H9 (cell line): ENCODE measurements at regions not wholly inside any gene's neighbourhood (a gene's known extent, or its start where the extent isn't known, plus 50 kb on each side); places are given as distances from the start of the nearest gene placed in this dataset.

Experiments
- DNase-seq: peaks from one replicate; pipeline ENCODE4 v3.0.0-alpha.2; 2017
- H2AFZ ChIP-seq: one replicate; pipeline ENCODE4 v1.6.1; 2013; ENCODE audit warnings: mild to moderate bottlenecking, low read length, control low read depth, moderate library complexity
- H2AK5ac ChIP-seq: 2 replicates; pipeline ENCODE4 v1.6.1; 2013; ENCODE audit warnings: low read length, control low read depth, mixed read lengths; ENCODE audit not compliant: insufficient read length
- H2BK120ac ChIP-seq: one replicate; pipeline ENCODE4 v1.6.1; 2013; ENCODE audit warnings: low read depth, mild to moderate bottlenecking, low read length, control low read depth, inconsistent platforms; ENCODE audit not compliant: poor library complexity, severe bottlenecking
- H2BK12ac ChIP-seq: 2 replicates; pipeline ENCODE4 v1.6.1; 2013; ENCODE audit warnings: low read length, control low read depth, mixed read lengths, low read depth; ENCODE audit not compliant: insufficient read length
- H2BK15ac ChIP-seq: 2 replicates; pipeline ENCODE4 v1.6.1; 2013; ENCODE audit warnings: low read depth, low read length, control low read depth
- H2BK20ac ChIP-seq: one replicate; pipeline ENCODE4 v1.6.1; 2013; ENCODE audit warnings: low read depth, mild to moderate bottlenecking, low read length, control low read depth, inconsistent platforms; ENCODE audit not compliant: poor library complexity, severe bottlenecking
- H2BK5ac ChIP-seq: 2 replicates; pipeline ENCODE4 v1.6.1; 2013; ENCODE audit warnings: low read length, control low read depth, mixed read lengths; ENCODE audit not compliant: insufficient read length
- H3K14ac ChIP-seq: 2 replicates; pipeline ENCODE4 v1.6.1; 2013; ENCODE audit warnings: low read length, control low read depth; ENCODE audit not compliant: insufficient read depth
- H3K18ac ChIP-seq: 2 replicates; pipeline ENCODE4 v1.6.1; 2013; ENCODE audit warnings: low read depth, mild to moderate bottlenecking, mixed read lengths, low read length, control low read depth; ENCODE audit not compliant: insufficient read length
- H3K23ac ChIP-seq: 2 replicates; pipeline ENCODE4 v1.6.1; 2013; ENCODE audit warnings: low read length, control low read depth, mixed read lengths, low read depth; ENCODE audit not compliant: insufficient read length
- H3K23me2 ChIP-seq: 2 replicates; pipeline ENCODE4 v1.6.1; 2013; ENCODE audit warnings: low read depth, mild to moderate bottlenecking, mixed read lengths, low read length, control low read depth; ENCODE audit not compliant: insufficient read length, poor library complexity, severe bottlenecking
- H3K27ac ChIP-seq: 2 replicates; pipeline ENCODE4 v1.5.1; 2013; ENCODE audit warnings: low read length, control low read depth, mixed read lengths, low read depth; ENCODE audit not compliant: insufficient read length
- H3K27me3 ChIP-seq: 2 replicates; pipeline ENCODE4 v1.6.1; 2013; ENCODE audit warnings: low read length, control low read depth, inconsistent platforms; ENCODE audit not compliant: insufficient read depth
- H3K4ac ChIP-seq: 2 replicates; pipeline ENCODE4 v1.6.1; 2013; ENCODE audit warnings: low read depth, mild to moderate bottlenecking, control low read depth, inconsistent platforms, low read length, moderate library complexity
- H3K4me1 ChIP-seq: 2 replicates; pipeline ENCODE4 v1.6.1; 2013; ENCODE audit warnings: low read length, control low read depth, inconsistent platforms; ENCODE audit not compliant: insufficient read depth
- H3K4me2 ChIP-seq: 2 replicates; pipeline ENCODE4 v1.6.1; 2013; ENCODE audit warnings: low read length, control low read depth, mixed read lengths; ENCODE audit not compliant: insufficient read length, insufficient read depth
- H3K56ac ChIP-seq: 2 replicates; pipeline ENCODE4 v1.6.1; 2013; ENCODE audit warnings: low read depth, mild to moderate bottlenecking, mixed read lengths, low read length, control low read depth; ENCODE audit not compliant: insufficient read length
- H3K79me1 ChIP-seq: 2 replicates; pipeline ENCODE4 v1.6.1; 2013; ENCODE audit warnings: low read depth, mild to moderate bottlenecking, moderate library complexity, low read length, control low read depth, inconsistent platforms; ENCODE audit not compliant: insufficient read depth, poor library complexity, severe bottlenecking
- H3K79me2 ChIP-seq: 2 replicates; pipeline ENCODE4 v1.6.1; 2013; ENCODE audit warnings: low read length, control low read depth, inconsistent platforms; ENCODE audit not compliant: insufficient read depth
- H3K9ac ChIP-seq: 2 replicates; pipeline ENCODE4 v1.6.1; 2013; ENCODE audit warnings: low read length, control low read depth, mixed read lengths; ENCODE audit not compliant: insufficient read length; ENCODE audit errors: extremely low read depth
- H3K9me3 ChIP-seq: one replicate; pipeline ENCODE4 v1.6.1; 2013; ENCODE audit warnings: low read depth, low read length, inconsistent platforms; ENCODE audit not compliant: control insufficient read depth
- H3T11ph ChIP-seq: one replicate; pipeline ENCODE4 v1.6.1; 2013; ENCODE audit warnings: mild to moderate bottlenecking, low read length, control low read depth, inconsistent platforms
- H4K20me1 ChIP-seq: one replicate; pipeline ENCODE4 v1.6.1; 2013; ENCODE audit not compliant: control insufficient read depth, insufficient read length, insufficient read depth
- H4K5ac ChIP-seq: 2 replicates; pipeline ENCODE4 v1.6.1; 2013; ENCODE audit warnings: low read depth, mild to moderate bottlenecking, mixed read lengths, low read length, control low read depth; ENCODE audit not compliant: insufficient read length
- H4K8ac ChIP-seq: replicated peaks from 2 replicates; pipeline ENCODE4 v1.6.1; 2013; ENCODE audit warnings: low read length, control low read depth, mixed read lengths, low read depth; ENCODE audit not compliant: insufficient read length
- H4K91ac ChIP-seq: 2 replicates; pipeline ENCODE4 v1.6.1; 2013; ENCODE audit warnings: low read depth, mild to moderate bottlenecking, moderate library complexity, mixed read lengths, low read length, control low read depth; ENCODE audit not compliant: insufficient read length
- H3K27ac Mint-ChIP-seq, 3 experiments: 2 replicates in 2 of 3; 3 replicates in 1 of 3; pipeline ENCODE4 v1.8.0; 2020 to 2021; ENCODE audit warnings: mixed read lengths in 3 of 3, mild to moderate bottlenecking in 1 of 3, moderate library complexity in 1 of 3
- H3K27me3 Mint-ChIP-seq: 2 replicates; pipeline ENCODE4 v1.8.0; 2021; ENCODE audit warnings: low read depth, mild to moderate bottlenecking, moderate library complexity, mixed read lengths
- H3K36me3 Mint-ChIP-seq, 3 experiments: 2 replicates in 2 of 3; 3 replicates in 1 of 3; pipeline ENCODE4 v1.8.0; 2020 to 2021; ENCODE audit warnings: low read depth in 3 of 3, mixed read lengths in 3 of 3; ENCODE audit not compliant: insufficient read depth in 1 of 3
- H3K4me1 Mint-ChIP-seq, 2 experiments: 2 replicates each; pipeline ENCODE4 v1.8.0; 2020; ENCODE audit warnings: mixed read lengths in 2 of 2
- H3K4me3 Mint-ChIP-seq, 2 experiments: 2 replicates in 1 of 2; 3 replicates in 1 of 2; pipeline ENCODE4 v1.8.0; 2020 to 2021; ENCODE audit warnings: mild to moderate bottlenecking in 2 of 2, mixed read lengths in 2 of 2, moderate library complexity in 1 of 2
- H3K9me3 Mint-ChIP-seq, 2 experiments: 2 replicates in 1 of 2; 3 replicates in 1 of 2; pipeline ENCODE4 v1.8.0; 2020; ENCODE audit warnings: mild to moderate bottlenecking in 2 of 2, mixed read lengths in 2 of 2, moderate library complexity in 1 of 2
- WGBS: extraction: QIAGEN DNeasy Blood & Tissue Kit; methylation state at CpG from one replicate; pipeline ENCODE4 v1.1.7; 2013; ENCODE audit warnings: missing lambda C conversion rate, low lambda C conversion rate, mixed read lengths; ENCODE audit not compliant: insufficient read length; ENCODE audit errors: extremely low coverage; 5-methylcytosine and 5-hydroxymethylcytosine counted together
- TF ChIP-seq, protein P1 (sequence below): fragments of 200-600 bp; sonication (generic); conservative IDR thresholded peaks from 3 replicates; pipeline ENCODE4 v1.8.0; 2021; ENCODE audit warnings: antibody characterized with exemption, mild to moderate bottlenecking

DNA sequence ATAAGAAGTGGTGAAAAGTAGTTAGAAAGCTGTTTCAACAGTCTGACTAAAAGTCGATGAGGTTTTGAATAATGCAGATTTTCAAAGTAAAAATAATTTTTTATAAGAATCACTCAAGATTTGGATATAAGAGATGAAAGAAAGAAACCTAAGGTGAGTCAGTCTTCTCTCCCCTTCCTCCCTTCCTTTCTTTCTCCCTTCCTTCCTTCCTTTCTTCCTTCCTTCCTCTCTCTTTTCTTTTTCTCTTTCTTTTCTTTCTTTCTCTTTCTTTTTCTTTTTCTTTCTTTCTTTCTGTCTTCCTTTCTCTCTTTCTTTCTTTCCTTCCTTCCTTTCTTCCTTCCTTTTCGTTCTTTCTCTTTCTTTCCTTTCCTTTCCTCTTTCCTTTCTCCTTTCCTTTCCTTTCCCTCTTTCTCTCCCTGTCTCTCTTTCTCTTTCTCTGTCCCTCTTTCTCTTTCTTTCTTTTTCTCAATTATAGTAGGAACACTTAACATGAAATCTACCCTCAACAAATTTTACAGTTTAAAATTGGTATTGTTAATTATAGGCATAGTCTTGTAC is 308.6 kb downstream of the ARL4A start:
- no peaks in the 10 kb centered on the region for H3K4me1 Mint-ChIP-seq
- Histone ChIP-seq H2BK5ac (no peak overlapping the region), H4K8ac (no peak overlapping the region), H2BK15ac (no peak overlapping the region), H2BK20ac (no peak overlapping the region), H3K4me2 (no peak overlapping the region), H3K14ac (no peak overlapping the region), H4K20me1 (no peaks in the 10 kb centered on the region), H3K79me2 (no peaks in the 10 kb centered on the region), H3K4ac (no peak overlapping the region), H2AK5ac (no peak overlapping the region), H3K18ac (no peak overlapping the region), H4K5ac (no peak overlapping the region), H3K9me3 (no peaks in the 10 kb centered on the region), H3K27ac (no peak overlapping the region), H3K23me2 (no peaks in the 10 kb centered on the region), H2BK120ac (no peak overlapping the region), H3K56ac (no peak overlapping the region), H3K23ac (no peak overlapping the region), H2AFZ (no peak overlapping the region), H3K27me3 (no peaks in the 10 kb centered on the region), H2BK12ac (no peak overlapping the region), H3T11ph (no peak overlapping the region), H3K79me1 (no peaks in the 10 kb centered on the region), H4K91ac (no peak overlapping the region), H3K4me1 (no peaks in the 10 kb centered on the region), H3K9ac (no peak overlapping the region)
- no CpG with 5 or more reads among the region's 2 CpGs for WGBS
- TF ChIP-seq, protein P1, sequence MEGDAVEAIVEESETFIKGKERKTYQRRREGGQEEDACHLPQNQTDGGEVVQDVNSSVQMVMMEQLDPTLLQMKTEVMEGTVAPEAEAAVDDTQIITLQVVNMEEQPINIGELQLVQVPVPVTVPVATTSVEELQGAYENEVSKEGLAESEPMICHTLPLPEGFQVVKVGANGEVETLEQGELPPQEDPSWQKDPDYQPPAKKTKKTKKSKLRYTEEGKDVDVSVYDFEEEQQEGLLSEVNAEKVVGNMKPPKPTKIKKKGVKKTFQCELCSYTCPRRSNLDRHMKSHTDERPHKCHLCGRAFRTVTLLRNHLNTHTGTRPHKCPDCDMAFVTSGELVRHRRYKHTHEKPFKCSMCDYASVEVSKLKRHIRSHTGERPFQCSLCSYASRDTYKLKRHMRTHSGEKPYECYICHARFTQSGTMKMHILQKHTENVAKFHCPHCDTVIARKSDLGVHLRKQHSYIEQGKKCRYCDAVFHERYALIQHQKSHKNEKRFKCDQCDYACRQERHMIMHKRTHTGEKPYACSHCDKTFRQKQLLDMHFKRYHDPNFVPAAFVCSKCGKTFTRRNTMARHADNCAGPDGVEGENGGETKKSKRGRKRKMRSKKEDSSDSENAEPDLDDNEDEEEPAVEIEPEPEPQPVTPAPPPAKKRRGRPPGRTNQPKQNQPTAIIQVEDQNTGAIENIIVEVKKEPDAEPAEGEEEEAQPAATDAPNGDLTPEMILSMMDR: no peak
- no peak overlapping the region for H3K27ac Mint-ChIP-seq
- no peak for DNase-seq
- H3K9me3 Mint-ChIP-seq: peaks cover 4 to 8% of the 10 kb centered on the region in 2 experiments; a peak in 3 of 5 replicates
- H3K36me3 Mint-ChIP-seq: peaks cover 0 to 12% (median 3%) of the 10 kb centered on the region in 3 experiments; a peak in 6 of 7 replicates
- H3K4me3 Mint-ChIP-seq: no peak overlapping the region
- H3K27me3 Mint-ChIP-seq: no peaks in the 10 kb centered on the region
